ENCODE measurements at regions not wholly inside any gene's neighbourhood (a gene's known extent, or its start where the extent isn't known, plus 50 kb on each side); places are given as distances from the start of the nearest gene placed in this dataset.

GRCh38 chr4:165662341-165662740, 210.7 kb upstream of the TLL1 start:
- TF ChIP-seq REST (IDR thresholded peaks at IDR 0.05; ENCODE audit: insufficient read depth in 1 of 2, low read depth in 2 of 2, low read length in 2 of 2) (no peak), SIN3A (IDR thresholded peaks at IDR 0.05; ENCODE audit: borderline replicate concordance, insufficient read depth, low read length) (no peak), TAF1 (IDR thresholded peaks at IDR 0.05; ENCODE audit: borderline replicate concordance, insufficient read depth, low read length) (no peak), FOXP2 (optimal IDR thresholded peaks at IDR 0.05; ENCODE audit: borderline replicate concordance, extremely low read depth, extremely low read length, insufficient read depth) (no peak), POLR2AphosphoS5 (IDR thresholded peaks at IDR 0.05; ENCODE audit: low read depth, low read length) (no peak)

- TF ChIP-seq POLR2AphosphoS5 (IDR thresholded peaks at IDR 0.05; ENCODE audit: low read depth, low read length) (no peak), FOXP2 (optimal IDR thresholded peaks at IDR 0.05; ENCODE audit: borderline replicate concordance, extremely low read depth, extremely low read length, insufficient read depth) (no peak), TAF1 (IDR thresholded peaks at IDR 0.05; ENCODE audit: borderline replicate concordance, insufficient read depth, low read length) (no peak), REST (IDR thresholded peaks at IDR 0.05; ENCODE audit: insufficient read depth in 1 of 2, low read depth in 2 of 2, low read length in 2 of 2) (no peak), SIN3A (IDR thresholded peaks at IDR 0.05; ENCODE audit: borderline replicate concordance, insufficient read depth, low read length) (no peak)
These were observed 209.6 kb upstream of the TLL1 start for GRCh38 chr4:165663411-165663810.

- no peak for TF ChIP-seq SIN3A (IDR thresholded peaks at IDR 0.05; ENCODE audit: borderline replicate concordance, insufficient read depth, low read length)
- no peak for TF ChIP-seq REST (IDR thresholded peaks at IDR 0.05; ENCODE audit: insufficient read depth in 1 of 2, low read depth in 2 of 2, low read length in 2 of 2)
- TF ChIP-seq FOXP2 (optimal IDR thresholded peaks at IDR 0.05; ENCODE audit: borderline replicate concordance, extremely low read depth, extremely low read length, insufficient read depth): no peak
- TF ChIP-seq TAF1 (IDR thresholded peaks at IDR 0.05; ENCODE audit: borderline replicate concordance, insufficient read depth, low read length): no peak
- TF ChIP-seq POLR2AphosphoS5 (IDR thresholded peaks at IDR 0.05; ENCODE audit: low read depth, low read length): no peak
These were observed 206.2 kb upstream of the TLL1 start for GRCh38 chr4:165666836-165667235.

- TF ChIP-seq POLR2AphosphoS5 (IDR thresholded peaks at IDR 0.05; ENCODE audit: low read depth, low read length) (no peak), TAF1 (IDR thresholded peaks at IDR 0.05; ENCODE audit: borderline replicate concordance, insufficient read depth, low read length) (no peak), FOXP2 (optimal IDR thresholded peaks at IDR 0.05; ENCODE audit: borderline replicate concordance, extremely low read depth, extremely low read length, insufficient read depth) (no peak), REST (IDR thresholded peaks at IDR 0.05; ENCODE audit: insufficient read depth in 1 of 2, low read depth in 2 of 2, low read length in 2 of 2) (no peak), SIN3A (IDR thresholded peaks at IDR 0.05; ENCODE audit: borderline replicate concordance, insufficient read depth, low read length) (no peak)
These were observed 205.1 kb upstream of the TLL1 start for GRCh38 chr4:165667969-165668368.

GRCh38 chr4:165668694-165669093, 204.3 kb upstream of the TLL1 start:
- TF ChIP-seq FOXP2 (optimal IDR thresholded peaks at IDR 0.05; ENCODE audit: borderline replicate concordance, extremely low read depth, extremely low read length, insufficient read depth): no peak

Data from PFSK-1 (cell line).